Glutamatergic neuron (in vitro differentiated cells): ENCODE measurements at regions not wholly inside any gene's neighbourhood (a gene's known extent, or its start where the extent isn't known, plus 50 kb on each side); places are given as distances from the start of the nearest gene placed in this dataset.

ENCODE experiments used
- DNase-seq: peaks from one replicate; pipeline ENCODE4 v3.0.0; 2022
- H3K27ac Mint-ChIP-seq: one replicate; pipeline ENCODE4 v1.8.0; 2020; ENCODE audit warnings: mild to moderate bottlenecking, mixed read lengths, inconsistent platforms; ENCODE audit not compliant: unreplicated experiment
- H3K27me3 Mint-ChIP-seq: one replicate; pipeline ENCODE4 v1.8.0; 2020; ENCODE audit warnings: mild to moderate bottlenecking, moderate library complexity, mixed read lengths, inconsistent platforms; ENCODE audit not compliant: unreplicated experiment
- H3K36me3 Mint-ChIP-seq: one replicate; pipeline ENCODE4 v1.8.0; 2020; ENCODE audit warnings: mild to moderate bottlenecking, mixed read lengths, inconsistent platforms; ENCODE audit not compliant: unreplicated experiment
- H3K4me1 Mint-ChIP-seq: one replicate; pipeline ENCODE4 v1.8.0; 2020; ENCODE audit warnings: mild to moderate bottlenecking, low read depth, mixed read lengths, inconsistent platforms; ENCODE audit not compliant: unreplicated experiment
- H3K4me3 Mint-ChIP-seq: one replicate; pipeline ENCODE4 v1.8.0; 2020; ENCODE audit warnings: mild to moderate bottlenecking, mixed read lengths, inconsistent platforms; ENCODE audit not compliant: unreplicated experiment
- H3K9me3 Mint-ChIP-seq: one replicate; pipeline ENCODE4 v1.8.0; 2020; ENCODE audit warnings: mild to moderate bottlenecking, moderate library complexity, mixed read lengths, inconsistent platforms; ENCODE audit not compliant: unreplicated experiment
- TF ChIP-seq, protein P1 (sequence below): fragments of 200-600 bp; sonication (generic); IDR thresholded peaks from one replicate; pipeline ENCODE4 v1.5.0; 2021; ENCODE audit not compliant: partially characterized antibody, unreplicated experiment

DNA sequence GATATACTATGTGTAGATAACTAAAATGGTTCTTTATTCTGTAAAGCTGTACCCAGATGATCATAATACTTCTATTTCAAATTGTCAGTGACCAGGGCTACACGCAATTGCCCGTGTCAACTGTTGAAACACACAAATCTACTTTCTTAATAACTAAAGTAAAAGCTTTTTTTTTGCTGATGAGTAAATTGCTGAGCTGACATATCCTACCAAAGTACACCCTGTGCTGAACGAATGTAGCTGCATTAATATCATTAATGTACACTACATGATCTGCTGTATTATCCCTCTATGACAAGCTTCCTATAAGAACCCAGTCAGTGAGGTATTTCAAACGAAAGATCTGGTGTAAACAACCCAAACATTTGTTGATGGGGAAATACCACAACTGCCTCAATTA, 827.2 kb upstream of the ATXN8OS start:
- Mint-ChIP-seq H3K9me3 (no peaks in the 10 kb centered on the region), H3K27ac (no peak overlapping the region), H3K27me3 (no peaks in the 10 kb centered on the region), H3K36me3 (no peaks in the 10 kb centered on the region), H3K4me3 (no peak overlapping the region), H3K4me1 (no peaks in the 10 kb centered on the region)
- TF ChIP-seq, protein P1, sequence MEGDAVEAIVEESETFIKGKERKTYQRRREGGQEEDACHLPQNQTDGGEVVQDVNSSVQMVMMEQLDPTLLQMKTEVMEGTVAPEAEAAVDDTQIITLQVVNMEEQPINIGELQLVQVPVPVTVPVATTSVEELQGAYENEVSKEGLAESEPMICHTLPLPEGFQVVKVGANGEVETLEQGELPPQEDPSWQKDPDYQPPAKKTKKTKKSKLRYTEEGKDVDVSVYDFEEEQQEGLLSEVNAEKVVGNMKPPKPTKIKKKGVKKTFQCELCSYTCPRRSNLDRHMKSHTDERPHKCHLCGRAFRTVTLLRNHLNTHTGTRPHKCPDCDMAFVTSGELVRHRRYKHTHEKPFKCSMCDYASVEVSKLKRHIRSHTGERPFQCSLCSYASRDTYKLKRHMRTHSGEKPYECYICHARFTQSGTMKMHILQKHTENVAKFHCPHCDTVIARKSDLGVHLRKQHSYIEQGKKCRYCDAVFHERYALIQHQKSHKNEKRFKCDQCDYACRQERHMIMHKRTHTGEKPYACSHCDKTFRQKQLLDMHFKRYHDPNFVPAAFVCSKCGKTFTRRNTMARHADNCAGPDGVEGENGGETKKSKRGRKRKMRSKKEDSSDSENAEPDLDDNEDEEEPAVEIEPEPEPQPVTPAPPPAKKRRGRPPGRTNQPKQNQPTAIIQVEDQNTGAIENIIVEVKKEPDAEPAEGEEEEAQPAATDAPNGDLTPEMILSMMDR, result no peak
- DNase-seq, result no peak

GRCh38 chr13:69279213-69279612, 828.4 kb upstream of the ATXN8OS start:
- H3K4me1 Mint-ChIP-seq, result no peaks in the 10 kb centered on the region
- H3K4me3 Mint-ChIP-seq, result no peak overlapping the region
- H3K9me3 Mint-ChIP-seq, result no peaks in the 10 kb centered on the region
- DNase-seq, result no peak
- H3K27me3 Mint-ChIP-seq, result no peaks in the 10 kb centered on the region
- H3K27ac Mint-ChIP-seq, result no peak overlapping the region
- no peaks in the 10 kb centered on the region for H3K36me3 Mint-ChIP-seq
- TF ChIP-seq, protein P1, result no peak

DNA sequence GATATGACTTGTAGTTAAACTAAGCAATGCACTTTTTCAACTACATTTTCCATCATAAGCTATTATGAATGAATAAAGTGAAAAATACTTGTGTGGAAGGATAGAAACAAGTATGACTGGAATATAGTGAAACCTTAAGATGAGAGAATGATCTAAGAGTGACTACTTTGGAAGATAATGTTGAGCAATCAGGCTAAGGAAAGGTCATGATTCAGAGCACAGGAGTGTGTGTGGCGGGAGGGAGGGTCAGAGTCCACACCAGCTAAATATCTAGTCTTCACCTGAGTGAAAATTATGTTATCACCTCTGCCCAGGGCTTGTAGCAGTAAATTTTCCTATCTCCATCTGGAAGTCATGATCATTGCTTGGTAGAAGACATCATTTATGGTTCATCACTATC, 833.4 kb upstream of the ATXN8OS start:
- Mint-ChIP-seq H3K9me3 (no peaks in the 10 kb centered on the region), H3K27ac (no peak overlapping the region), H3K27me3 (no peaks in the 10 kb centered on the region), H3K4me3 (no peak overlapping the region), H3K4me1 (no peaks in the 10 kb centered on the region), H3K36me3 (no peaks in the 10 kb centered on the region)
- TF ChIP-seq, protein P1, result no peak
- DNase-seq, result no peak

DNA sequence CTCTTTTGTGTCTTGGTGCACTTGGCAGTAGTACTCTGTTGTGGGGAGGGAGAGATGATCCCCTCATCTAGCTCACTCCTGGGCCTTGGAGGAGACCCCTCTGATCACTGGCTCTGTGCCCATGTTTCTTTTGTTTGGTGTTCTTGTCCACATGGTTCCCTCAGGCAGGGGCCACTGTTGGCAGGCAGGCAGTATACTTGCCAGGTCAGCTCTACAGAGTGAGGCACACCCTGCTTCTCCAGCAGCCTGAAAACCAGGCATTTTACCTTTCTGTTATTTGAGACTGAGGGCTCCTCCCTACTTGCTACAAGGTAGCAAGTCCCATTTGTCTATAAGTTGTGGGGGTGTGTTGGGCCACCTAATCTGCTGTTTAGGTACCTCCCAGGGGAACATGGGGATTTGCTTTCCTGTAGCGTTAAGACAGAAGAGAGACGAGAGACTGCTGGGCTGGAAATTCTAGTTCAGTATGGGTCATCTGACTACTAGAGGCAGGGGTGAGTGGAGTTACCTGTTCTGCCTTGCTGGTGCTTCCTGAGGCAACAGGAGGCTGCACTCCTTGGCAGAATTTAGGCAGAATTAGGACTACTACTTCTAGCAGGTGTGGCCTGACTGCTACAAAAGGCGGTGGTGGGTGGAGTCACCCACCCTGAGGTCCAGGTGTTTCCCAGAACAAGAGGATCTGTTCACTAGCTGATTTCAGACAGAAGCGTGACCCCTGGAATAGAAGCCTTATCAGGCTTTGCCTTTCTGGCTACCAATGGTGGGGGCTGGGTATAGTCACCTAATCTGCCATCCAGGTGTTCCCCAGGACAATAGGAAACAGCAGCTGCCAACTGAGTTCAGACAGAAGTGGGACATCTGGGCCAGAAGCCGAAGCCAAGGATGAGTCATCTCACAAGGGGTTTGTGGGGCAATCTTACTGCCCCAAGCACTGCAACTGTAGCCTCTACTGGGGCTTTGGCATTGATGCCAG, 843.0 kb upstream of the ATXN8OS start:
- no peaks in the 10 kb centered on the region for H3K27me3 Mint-ChIP-seq
- peaks cover under 1% of the 10 kb centered on the region for H3K9me3 Mint-ChIP-seq
- DNase-seq, result no peak
- no peak overlapping the region for H3K27ac Mint-ChIP-seq
- H3K36me3 Mint-ChIP-seq, result peaks cover 9% of the 10 kb centered on the region
- TF ChIP-seq, protein P1, result no peak
- no peaks in the 10 kb centered on the region for H3K4me1 Mint-ChIP-seq
- no peak overlapping the region for H3K4me3 Mint-ChIP-seq

DNA sequence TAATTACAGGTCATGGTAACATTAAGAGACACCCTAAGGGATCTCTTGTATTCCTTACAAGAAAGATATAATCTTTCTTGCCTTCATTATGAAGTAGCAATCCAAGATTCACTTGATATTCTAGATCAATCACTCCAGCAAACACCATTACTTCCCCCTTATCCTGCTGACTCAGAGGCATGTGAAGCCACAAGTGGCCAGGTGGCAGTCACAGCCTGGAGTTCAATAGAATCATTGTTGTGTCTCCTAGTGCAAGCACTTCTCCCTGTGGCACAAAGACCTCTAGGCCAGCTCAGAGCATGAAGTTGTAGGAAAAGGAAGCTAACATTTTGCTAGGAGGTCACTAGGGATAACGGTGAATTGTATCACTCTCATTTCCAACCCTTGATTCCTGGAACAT, 864.3 kb upstream of the ATXN8OS start:
- TF ChIP-seq, protein P1, result no peak
- Mint-ChIP-seq H3K27me3 (no peaks in the 10 kb centered on the region), H3K27ac (no peak overlapping the region), H3K9me3 (no peaks in the 10 kb centered on the region), H3K36me3 (no peaks in the 10 kb centered on the region), H3K4me1 (no peaks in the 10 kb centered on the region), H3K4me3 (no peak overlapping the region)
- no peak for DNase-seq
